Islet precursor cell (in vitro differentiated cells): ENCODE measurements at regions not wholly inside any gene's neighbourhood (a gene's known extent, or its start where the extent isn't known, plus 50 kb on each side); places are given as distances from the start of the nearest gene placed in this dataset.
A peak's percentile ranks its signal among the peaks of the same experiment; 100 is the strongest.

Experiments used
- DNase-seq: peaks from one replicate; pipeline ENCODE4 v3.0.0-alpha.2; 2018

GRCh38 chr12:93254911-93255310 is 122.8 kb upstream of the NUDT4 start:
- no peak for DNase-seq

GRCh38 chr12:93256256-93256969 is 121.3 kb upstream of the NUDT4 start:
- no peak for DNase-seq

- DNase-seq, result no peak
Observed at GRCh38 chr12:93261505-93262094, 116.1 kb upstream of the NUDT4 start.

- DNase-seq, result no peak
Observed at GRCh38 chr12:93272997-93273396, 104.7 kb upstream of the NUDT4 start.

- peak; percentile 76 for DNase-seq
Observed at GRCh38 chr12:93273834-93274564, 103.7 kb upstream of the NUDT4 start.

GRCh38 chr12:93274937-93275336 is 102.8 kb upstream of the NUDT4 start:
- DNase-seq, result no peak

GRCh38 chr12:93275589-93275988 is 102.1 kb upstream of the NUDT4 start:
- DNase-seq, result no peak

GRCh38 chr12:93279565-93280412 is 97.9 kb upstream of the NUDT4 start:
- DNase-seq, result peak; percentile 85

GRCh38 chr12:93287149-93287548 is 90.6 kb upstream of the NUDT4 start:
- DNase-seq, result peak; percentile 44

GRCh38 chr12:93288626-93289025 is 89.1 kb upstream of the NUDT4 start:
- no peak for DNase-seq

GRCh38 chr12:93290391-93290790 is 87.3 kb upstream of the NUDT4 start:
- DNase-seq, result no peak

- peak; percentile 15 for DNase-seq
Observed at GRCh38 chr12:93292213-93292612, 85.5 kb upstream of the NUDT4 start.

- peak; percentile 77 for DNase-seq
Observed at GRCh38 chr12:93292731-93293566, 84.8 kb upstream of the NUDT4 start.

- peak; percentile 53 for DNase-seq
Observed at GRCh38 chr12:93297032-93297431, 80.7 kb upstream of the NUDT4 start.

- DNase-seq, result no peak
Observed at GRCh38 chr12:93297536-93297935, 80.2 kb upstream of the NUDT4 start.

GRCh38 chr12:93299262-93299846 is 78.4 kb upstream of the NUDT4 start:
- peak; percentile 51 for DNase-seq

- DNase-seq, result peak; percentile 63
Observed at GRCh38 chr12:93300611-93301021, 77.1 kb upstream of the NUDT4 start.

- DNase-seq, result peak; percentile 55
Observed at GRCh38 chr12:93302331-93303229, 75.1 kb upstream of the NUDT4 start.

- DNase-seq, result no peak
Observed at GRCh38 chr12:93306636-93307035, 71.1 kb upstream of the NUDT4 start.

- DNase-seq, result no peak
Observed at GRCh38 chr12:93308281-93308680, 69.4 kb upstream of the NUDT4 start.

- no peak for DNase-seq
Observed at GRCh38 chr12:93311827-93312226, 65.9 kb upstream of the NUDT4 start.
